Parathyroid adenoma (tissue), 2 donors: ENCODE measurements at regions not wholly inside any gene's neighbourhood (a gene's known extent, or its start where the extent isn't known, plus 50 kb on each side); places are given as distances from the start of the nearest gene placed in this dataset.
A peak's percentile ranks its signal among the peaks of the same experiment; 100 is the strongest.

Experiments
- H2AFZ ChIP-seq: fragments of 300-600 bp; sonication (generic); one replicate; pipeline ENCODE4 v1.7.0; 2017; ENCODE audit warnings: antibody characterized with exemption, mild to moderate bottlenecking
- H3K27ac ChIP-seq: fragments of 300-600 bp; sonication (generic); one replicate; pipeline ENCODE4 v1.7.0; 2017
- H3K27me3 ChIP-seq: fragments of 300-600 bp; sonication (generic); one replicate; pipeline ENCODE4 v1.7.0; 2017; ENCODE audit warnings: low read length; ENCODE audit not compliant: control insufficient read depth, insufficient read depth
- H3K36me3 ChIP-seq: fragments of 300-600 bp; sonication (generic); one replicate; pipeline ENCODE4 v1.7.0; 2017; ENCODE audit warnings: low read length; ENCODE audit not compliant: control insufficient read depth, insufficient read depth
- H3K4me1 ChIP-seq: fragments of 300-600 bp; sonication (generic); one replicate; pipeline ENCODE4 v1.7.0; 2017; ENCODE audit warnings: control low read depth
- H3K4me2 ChIP-seq: fragments of 300-600 bp; sonication (generic); one replicate; pipeline ENCODE4 v1.7.0; 2017; ENCODE audit warnings: low read length
- H3K4me3 ChIP-seq: fragments of 300-600 bp; sonication (generic); one replicate; pipeline ENCODE4 v1.7.0; 2017; ENCODE audit warnings: low read depth, low read length
- H3K79me2 ChIP-seq: fragments of 300-600 bp; sonication (generic); one replicate; pipeline ENCODE4 v1.7.0; 2017; ENCODE audit warnings: control low read depth
- H3K9ac ChIP-seq: fragments of 300-600 bp; sonication (generic); one replicate; pipeline ENCODE4 v1.7.0; 2017; ENCODE audit warnings: mild to moderate bottlenecking
- H3K9me3 ChIP-seq: fragments of 300-600 bp; sonication (generic); one replicate; pipeline ENCODE4 v1.7.0; 2017; ENCODE audit warnings: low read length; ENCODE audit not compliant: control insufficient read depth
- CTCF ChIP-seq: fragments of 300-600 bp; sonication (generic); IDR thresholded peaks from one replicate; pipeline ENCODE4 v1.7.0; 2017; ENCODE audit warnings: antibody characterized with exemption, mild to moderate bottlenecking
- donor health status: primary hyperparathyroidism.

- no peaks in the 10 kb centered on the region for H3K9me3 ChIP-seq
- no peaks in the 10 kb centered on the region for H3K79me2 ChIP-seq
- no peak overlapping the region for H3K4me3 ChIP-seq
- no peak overlapping the region for H2AFZ ChIP-seq
- H3K36me3 ChIP-seq = no peaks in the 10 kb centered on the region
- H3K4me2 ChIP-seq = no peak overlapping the region
- no peaks in the 10 kb centered on the region for H3K4me1 ChIP-seq
- H3K27ac ChIP-seq = no peak overlapping the region
- TF ChIP-seq CTCF = no peak
- H3K27me3 ChIP-seq = no peaks in the 10 kb centered on the region
- no peak overlapping the region for H3K9ac ChIP-seq
Observed at GRCh38 chr3:74273091-74273490, 341.4 kb downstream of the CNTN3 start.

- Histone ChIP-seq H3K79me2 (no peaks in the 10 kb centered on the region), H3K4me2 (no peak overlapping the region), H3K9me3 (no peaks in the 10 kb centered on the region), H3K4me1 (no peaks in the 10 kb centered on the region), H3K4me3 (no peak overlapping the region), H3K9ac (no peak overlapping the region), H2AFZ (no peak overlapping the region), H3K36me3 (no peaks in the 10 kb centered on the region), H3K27ac (no peak overlapping the region), H3K27me3 (no peaks in the 10 kb centered on the region)
- TF ChIP-seq CTCF = no peak
Observed at GRCh38 chr3:74271541-74271940, 342.9 kb downstream of the CNTN3 start.

GRCh38 chr3:74269689-74270088 is 344.8 kb downstream of the CNTN3 start:
- no peaks in the 10 kb centered on the region for H3K27me3 ChIP-seq
- H3K9me3 ChIP-seq = no peaks in the 10 kb centered on the region

GRCh38 chr3:74268753-74269152 is 345.7 kb downstream of the CNTN3 start:
- no peaks in the 10 kb centered on the region for H3K9me3 ChIP-seq
- TF ChIP-seq CTCF = no peak
- H2AFZ ChIP-seq = no peak overlapping the region
- H3K4me3 ChIP-seq = no peak overlapping the region
- no peaks in the 10 kb centered on the region for H3K4me1 ChIP-seq
- H3K9ac ChIP-seq = no peak overlapping the region
- no peaks in the 10 kb centered on the region for H3K36me3 ChIP-seq
- H3K27ac ChIP-seq = no peak overlapping the region
- no peak overlapping the region for H3K4me2 ChIP-seq
- H3K79me2 ChIP-seq = no peaks in the 10 kb centered on the region
- H3K27me3 ChIP-seq = no peaks in the 10 kb centered on the region

More at GRCh38 chr3:74269689-74270088, 344.8 kb downstream of the CNTN3 start:
- no peak overlapping the region for H3K9ac ChIP-seq
- H3K27ac ChIP-seq = no peak overlapping the region
- no peak for TF ChIP-seq CTCF
- no peaks in the 10 kb centered on the region for H3K79me2 ChIP-seq
- no peak overlapping the region for H3K4me3 ChIP-seq
- H3K4me2 ChIP-seq = no peak overlapping the region
- no peaks in the 10 kb centered on the region for H3K4me1 ChIP-seq
- H2AFZ ChIP-seq = no peak overlapping the region
- H3K36me3 ChIP-seq = no peaks in the 10 kb centered on the region

- H3K9ac ChIP-seq = no peak overlapping the region
- H3K9me3 ChIP-seq = no peaks in the 10 kb centered on the region
- H3K79me2 ChIP-seq = no peaks in the 10 kb centered on the region
- H3K4me2 ChIP-seq = no peak overlapping the region
- H2AFZ ChIP-seq = no peak overlapping the region
- no peaks in the 10 kb centered on the region for H3K4me1 ChIP-seq
- H3K4me3 ChIP-seq = no peak overlapping the region
- no peaks in the 10 kb centered on the region for H3K36me3 ChIP-seq
- TF ChIP-seq CTCF = peak; percentile 34
- no peak overlapping the region for H3K27ac ChIP-seq
- H3K27me3 ChIP-seq = no peaks in the 10 kb centered on the region
Observed at GRCh38 chr3:74267588-74268184, 346.8 kb downstream of the CNTN3 start.
